Gastroesophageal sphincter (tissue), 4 donors: ENCODE measurements at regions not wholly inside any gene's neighbourhood (a gene's known extent, or its start where the extent isn't known, plus 50 kb on each side); places are given as distances from the start of the nearest gene placed in this dataset.
"Not testable (repeated sequence)": the region's sequence is repeated elsewhere in the genome, so short reads cannot be mapped to it uniquely, and the experiment has no call there.

Experiments
- ATAC-seq: fragments of 150-250 bp; one replicate; pipeline ENCODE4 v1.9.1; 2016; ENCODE audit warnings: mild to moderate bottlenecking, moderate library complexity
- H3K27ac ChIP-seq, 4 donors: fragments of 200-600 bp; sonication (generic) in 3 of 4; 1 replicate in 3 of 4; 2 replicates in 1 of 4; pipeline ENCODE4 v1.5.1; 2016 to 2019
- H3K27me3 ChIP-seq: fragments of 200-600 bp; sonication (generic); one replicate; pipeline ENCODE4 v1.5.1; 2019
- H3K36me3 ChIP-seq, 2 donors: fragments of 200-600 bp; sonication (generic); one replicate each; pipeline ENCODE4 v1.5.1; 2019; ENCODE audit warnings: control low read depth in 1 of 2
- H3K4me1 ChIP-seq, 3 donors: fragments of 200-600 bp; sonication (generic); 1 replicate in 2 of 3; 2 replicates in 1 of 3; pipeline ENCODE4 v1.5.1; 2016 to 2019; ENCODE audit warnings: control low read depth in 2 of 3
- H3K4me3 ChIP-seq, 2 donors: fragments of 200-600 bp; sonication (generic); one replicate each; pipeline ENCODE4 v1.5.1; 2019; ENCODE audit warnings: mild to moderate bottlenecking in 1 of 2, moderate library complexity in 1 of 2
- H3K9me3 ChIP-seq, 3 donors: fragments of 200-600 bp; sonication (generic); one replicate each; pipeline ENCODE4 v1.5.1; 2017 to 2019; ENCODE audit warnings: control low read depth in 2 of 3
- CTCF ChIP-seq, 4 experiments: fragments of 200-600 bp in 2 of 4; fragments of 450-650 bp in 2 of 4; sonication (generic) in 1 of 4; IDR thresholded peaks; one replicate each; pipeline ENCODE4 v1.5.1; 2017 to 2019; ENCODE audit warnings: antibody characterized with exemption in 4 of 4, mild to moderate bottlenecking in 2 of 4, moderate library complexity in 2 of 4
- EP300 ChIP-seq: sonication (generic); formaldehyde crosslinking; IDR thresholded peaks from one replicate; pipeline ENCODE4 v1.6.1; 2017; ENCODE audit warnings: antibody characterized with exemption, mild to moderate bottlenecking
- POLR2A ChIP-seq, 2 donors: fragments of 450-650 bp; IDR thresholded peaks; one replicate each; pipeline ENCODE4 v1.6.1; 2017; ENCODE audit warnings: antibody characterized with exemption in 2 of 2, mild to moderate bottlenecking in 2 of 2, moderate library complexity in 1 of 2
- POLR2AphosphoS5 ChIP-seq: sonication (generic); formaldehyde crosslinking; IDR thresholded peaks from one replicate; pipeline ENCODE4 v1.6.1; 2017; ENCODE audit warnings: antibody characterized with exemption
- WGBS, 2 donors: methylation state at CpG; one replicate each; pipeline ENCODE4 v1.1.5; 2018; ENCODE audit warnings: low coverage in 1 of 2; 5-methylcytosine and 5-hydroxymethylcytosine counted together

- Histone ChIP-seq H3K9me3 (no peaks in the 10 kb centered on the region), H3K4me1 (no peaks in the 10 kb centered on the region), H3K36me3 (no peaks in the 10 kb centered on the region), H3K4me3 (no peak overlapping the region), H3K27me3 (no peaks in the 10 kb centered on the region), H3K27ac (no peak overlapping the region)
- TF ChIP-seq CTCF (IDR thresholded peaks at IDR 0.05) (no peak), POLR2AphosphoS5 (no peak), EP300 (no peak), POLR2A (IDR thresholded peaks at IDR 0.05) (no peak)
- ATAC-seq, result no peak
- WGBS, 2 donors, result 43 to 61% methylated on average over 3 to 5 of the region's 8 CpGs
Measured at GRCh38 chr4:118557298-118557851, 127.8 kb upstream of the METTL14 start.

GRCh38 chr4:118558188-118558587, 127.0 kb upstream of the METTL14 start:
- H3K9me3 ChIP-seq, ATAC-seq, H3K27ac ChIP-seq, H3K27me3 ChIP-seq, H3K36me3 ChIP-seq, H3K4me3 ChIP-seq, H3K4me1 ChIP-seq: not testable (repeated sequence)
- 83% methylated on average over 2 of the region's 7 CpGs; no CpG with 5 or more reads in 1 of the 2 donors for WGBS, 2 donors

- not testable (repeated sequence) for H3K36me3 ChIP-seq, H3K9me3 ChIP-seq, ATAC-seq, H3K27me3 ChIP-seq, H3K4me1 ChIP-seq, H3K27ac ChIP-seq, H3K4me3 ChIP-seq
Measured at GRCh38 chr4:118561559-118561958, 123.6 kb upstream of the METTL14 start.

GRCh38 chr4:118566003-118566513, 119.1 kb upstream of the METTL14 start:
- not testable (repeated sequence) for H3K36me3 ChIP-seq, H3K27me3 ChIP-seq, H3K27ac ChIP-seq, H3K4me3 ChIP-seq, ATAC-seq, H3K4me1 ChIP-seq, H3K9me3 ChIP-seq
- 17 to 33% methylated on average over 2 to 3 of the region's 9 CpGs for WGBS, 2 donors

- H3K36me3 ChIP-seq, H3K27me3 ChIP-seq, H3K9me3 ChIP-seq, ATAC-seq, H3K4me1 ChIP-seq, H3K27ac ChIP-seq, H3K4me3 ChIP-seq: not testable (repeated sequence)
- WGBS, 2 donors, result 92 to 100% methylated on average over 2 of the region's 10 CpGs
Measured at GRCh38 chr4:118572991-118573390, 112.2 kb upstream of the METTL14 start.

GRCh38 chr4:118574251-118574913, 110.8 kb upstream of the METTL14 start:
- H3K27ac ChIP-seq, H3K4me1 ChIP-seq, H3K4me3 ChIP-seq, H3K9me3 ChIP-seq, H3K27me3 ChIP-seq, ATAC-seq, H3K36me3 ChIP-seq: not testable (repeated sequence)
- 30 to 47% methylated on average over 2 to 3 of the region's 3 CpGs for WGBS, 2 donors

GRCh38 chr4:118575057-118575456, 110.1 kb upstream of the METTL14 start:
- not testable (repeated sequence) for H3K36me3 ChIP-seq, ATAC-seq, H3K4me3 ChIP-seq, H3K9me3 ChIP-seq, H3K27ac ChIP-seq, H3K27me3 ChIP-seq, H3K4me1 ChIP-seq
- WGBS, 2 donors, result 80% methylated on average over 1 of the region's 1 CpG; no CpG with 5 or more reads in 1 of the 2 donors

GRCh38 chr4:118575726-118576125, 109.5 kb upstream of the METTL14 start:
- not testable (repeated sequence) for H3K27me3 ChIP-seq, ATAC-seq, H3K4me1 ChIP-seq, H3K36me3 ChIP-seq, H3K4me3 ChIP-seq, H3K27ac ChIP-seq, H3K9me3 ChIP-seq
- 81% methylated on average over 4 to 5 of the region's 5 CpGs for WGBS, 2 donors

- H3K27me3 ChIP-seq, H3K4me1 ChIP-seq, H3K27ac ChIP-seq, H3K4me3 ChIP-seq, H3K36me3 ChIP-seq, ATAC-seq, H3K9me3 ChIP-seq: not testable (repeated sequence)
- 84 to 100% methylated on average over 3 to 10 of the region's 13 CpGs for WGBS, 2 donors
Measured at GRCh38 chr4:118576709-118577219, 108.4 kb upstream of the METTL14 start.
